Adrenal gland (tissue), 5 donors: ENCODE measurements at regions not wholly inside any gene's neighbourhood (a gene's known extent, or its start where the extent isn't known, plus 50 kb on each side); places are given as distances from the start of the nearest gene placed in this dataset.

Experiments
- CTCF ChIP-seq, 6 experiments: fragments of 450-650 bp in 4 of 6; fragments of 200-600 bp in 2 of 6; sonication (generic) in 1 of 6; IDR thresholded peaks; 1 replicate in 5 of 6; 2 replicates in 1 of 6; pipeline versions ENCODE4 v1.5.1 to v1.8.0; 2016 to 2021; ENCODE audit warnings: antibody characterized with exemption in 6 of 6, mild to moderate bottlenecking in 2 of 6, moderate library complexity in 1 of 6
- POLR2A ChIP-seq, 2 donors: fragments of 450-650 bp; IDR thresholded peaks; one replicate each; pipeline ENCODE4 v1.6.1; 2017; ENCODE audit warnings: antibody characterized with exemption in 2 of 2, mild to moderate bottlenecking in 2 of 2, moderate library complexity in 1 of 2
- donor health status: DM: no; HTN: no; CAD: no.

- TF ChIP-seq CTCF (IDR thresholded peaks at IDR 0.05), result no peak
- TF ChIP-seq POLR2A (IDR thresholded peaks at IDR 0.05), result no peak
Measured at GRCh38 chr5:9852671-9853070, 222.5 kb upstream of the TAS2R1 start.
